GM21526 (cell line): ENCODE measurements at regions not wholly inside any gene's neighbourhood (a gene's known extent, or its start where the extent isn't known, plus 50 kb on each side); places are given as distances from the start of the nearest gene placed in this dataset.

Source experiments
- ATAC-seq: cut with Tn5 transposase; IDR thresholded peaks from one replicate; pipeline ENCODE4 v1.9.1; 2021; ENCODE audit warnings: moderate library complexity; ENCODE audit not compliant: unreplicated experiment, low FRiP score

- ATAC-seq: no peak
Observed at GRCh38 chr1:221099747-221100595, 220.7 kb downstream of the HLX start.

GRCh38 chr1:221100611-221101010, 221.4 kb downstream of the HLX start:
- ATAC-seq: no peak

- no peak for ATAC-seq
Observed at GRCh38 chr1:221101807-221102605, 222.8 kb downstream of the HLX start.

GRCh38 chr1:221104596-221104995, 225.4 kb downstream of the HLX start:
- ATAC-seq: no peak

- no peak for ATAC-seq
Observed at GRCh38 chr1:221105578-221105977, 226.3 kb downstream of the HLX start.

GRCh38 chr1:221106616-221107015, 227.4 kb downstream of the HLX start:
- ATAC-seq: no peak

GRCh38 chr1:221109930-221110329, 230.7 kb downstream of the HLX start:
- no peak for ATAC-seq

GRCh38 chr1:221117133-221117532, 237.9 kb downstream of the HLX start:
- no peak for ATAC-seq

- ATAC-seq: no peak
Observed at GRCh38 chr1:221117548-221117951, 238.3 kb downstream of the HLX start.

- no peak for ATAC-seq
Observed at GRCh38 chr1:221118176-221118937, 239.1 kb downstream of the HLX start.

- no peak for ATAC-seq
Observed at GRCh38 chr1:221118938-221119320, 239.7 kb downstream of the HLX start.

GRCh38 chr1:221122501-221122900, 243.3 kb downstream of the HLX start:
- no peak for ATAC-seq

- ATAC-seq: no peak
Observed at GRCh38 chr1:221125976-221126375, 246.7 kb downstream of the HLX start.

GRCh38 chr1:221137666-221138065, 258.4 kb downstream of the HLX start:
- no peak for ATAC-seq

GRCh38 chr1:221138516-221138915, 259.3 kb downstream of the HLX start:
- ATAC-seq: no peak

- ATAC-seq: no peak
Observed at GRCh38 chr1:221139991-221140390, 260.7 kb downstream of the HLX start.

GRCh38 chr1:221141096-221141495, 261.9 kb downstream of the HLX start:
- ATAC-seq: no peak

- ATAC-seq: no peak
Observed at GRCh38 chr1:221141606-221142285, 262.5 kb downstream of the HLX start.

GRCh38 chr1:221148660-221149059, 269.4 kb downstream of the HLX start:
- no peak for ATAC-seq

- ATAC-seq: no peak
Observed at GRCh38 chr1:221149111-221149510, 269.9 kb downstream of the HLX start.
